ENCODE measurements at regions not wholly inside any gene's neighbourhood (a gene's known extent, or its start where the extent isn't known, plus 50 kb on each side); places are given as distances from the start of the nearest gene placed in this dataset.

DNA sequence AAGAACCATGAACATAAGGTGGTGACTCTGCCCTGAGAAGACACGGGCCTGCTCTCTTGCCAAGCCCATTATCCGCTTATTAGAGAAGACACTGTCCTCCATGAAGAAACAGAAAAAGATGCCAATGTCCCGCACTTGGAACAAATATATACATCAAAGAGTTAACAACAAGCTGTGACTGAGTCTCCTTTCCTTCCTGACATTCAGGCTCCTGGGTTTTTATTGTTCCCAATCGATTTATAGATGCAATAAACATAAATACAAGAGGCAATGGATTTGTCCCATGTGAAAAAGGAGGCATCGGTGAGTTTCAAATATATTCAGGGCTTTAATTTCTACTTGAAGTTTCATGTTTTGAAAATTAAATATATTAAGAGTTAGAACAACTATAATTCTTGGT, 169.2 kb upstream of the CPEB2 start:
- no peak for DNase-seq (ENCODE audit: extremely low spot score in 2 of 2)
- Histone ChIP-seq H3K27me3 (no peaks in the 10 kb centered on the region), H3K36me3 (no peaks in the 10 kb centered on the region), H3K9me3 (no peaks in the 10 kb centered on the region), H3K27ac (no peak overlapping the region), H3K4me3 (no peak overlapping the region), H3K4me1 (peaks cover 8% of the 10 kb centered on the region)
- TF ChIP-seq POLR2AphosphoS5 (IDR thresholded peaks at IDR 0.05; ENCODE audit: insufficient read depth in 1 of 2, low read depth in 1 of 2) (no peak), POLR2A (IDR thresholded peaks at IDR 0.05) (no peak)
- TF ChIP-seq, protein P1, sequence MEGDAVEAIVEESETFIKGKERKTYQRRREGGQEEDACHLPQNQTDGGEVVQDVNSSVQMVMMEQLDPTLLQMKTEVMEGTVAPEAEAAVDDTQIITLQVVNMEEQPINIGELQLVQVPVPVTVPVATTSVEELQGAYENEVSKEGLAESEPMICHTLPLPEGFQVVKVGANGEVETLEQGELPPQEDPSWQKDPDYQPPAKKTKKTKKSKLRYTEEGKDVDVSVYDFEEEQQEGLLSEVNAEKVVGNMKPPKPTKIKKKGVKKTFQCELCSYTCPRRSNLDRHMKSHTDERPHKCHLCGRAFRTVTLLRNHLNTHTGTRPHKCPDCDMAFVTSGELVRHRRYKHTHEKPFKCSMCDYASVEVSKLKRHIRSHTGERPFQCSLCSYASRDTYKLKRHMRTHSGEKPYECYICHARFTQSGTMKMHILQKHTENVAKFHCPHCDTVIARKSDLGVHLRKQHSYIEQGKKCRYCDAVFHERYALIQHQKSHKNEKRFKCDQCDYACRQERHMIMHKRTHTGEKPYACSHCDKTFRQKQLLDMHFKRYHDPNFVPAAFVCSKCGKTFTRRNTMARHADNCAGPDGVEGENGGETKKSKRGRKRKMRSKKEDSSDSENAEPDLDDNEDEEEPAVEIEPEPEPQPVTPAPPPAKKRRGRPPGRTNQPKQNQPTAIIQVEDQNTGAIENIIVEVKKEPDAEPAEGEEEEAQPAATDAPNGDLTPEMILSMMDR (IDR thresholded peaks at IDR 0.05): no peak
- intact Hi-C loops (cut with DNase I): loop anchor here (10.0 kb wide), 1 partner anchor 1802 kb away; no protein-coding TSS in a partner anchor

DNA sequence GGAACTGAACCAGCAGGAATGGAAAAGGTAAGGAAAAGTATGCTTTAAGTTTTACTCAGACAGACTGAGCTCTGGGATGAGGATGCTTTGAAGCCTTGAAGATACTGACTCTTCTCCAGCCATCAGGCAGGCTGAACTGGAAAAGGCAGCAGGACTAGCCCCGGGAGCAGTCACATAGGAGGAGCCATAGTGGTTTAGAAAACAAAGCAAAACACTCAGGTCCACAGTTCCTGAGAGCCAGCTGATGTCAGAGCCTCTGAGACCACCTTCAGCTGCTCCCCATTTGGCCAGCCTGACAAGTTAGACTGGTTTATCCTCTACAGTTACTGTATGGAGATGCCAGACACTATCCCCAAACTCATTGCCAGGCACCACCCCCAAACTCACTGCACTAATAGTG, 167.9 kb upstream of the CPEB2 start:
- Histone ChIP-seq H3K27me3 (no peaks in the 10 kb centered on the region), H3K36me3 (no peaks in the 10 kb centered on the region), H3K9me3 (no peaks in the 10 kb centered on the region), H3K27ac (no peak overlapping the region), H3K4me1 (peaks cover 8% of the 10 kb centered on the region), H3K4me3 (no peak overlapping the region)
- no peak for TF ChIP-seq POLR2A (IDR thresholded peaks at IDR 0.05)
- TF ChIP-seq POLR2AphosphoS5 (IDR thresholded peaks at IDR 0.05; ENCODE audit: insufficient read depth in 1 of 2, low read depth in 1 of 2): no peak
- TF ChIP-seq, protein P1 (IDR thresholded peaks at IDR 0.05): no peak
- DNase-seq (ENCODE audit: extremely low spot score in 2 of 2): no peak
- intact Hi-C loops (cut with DNase I): loop anchor here (10.0 kb wide), 1 partner anchor 1800 kb away; no protein-coding TSS in a partner anchor

DNA sequence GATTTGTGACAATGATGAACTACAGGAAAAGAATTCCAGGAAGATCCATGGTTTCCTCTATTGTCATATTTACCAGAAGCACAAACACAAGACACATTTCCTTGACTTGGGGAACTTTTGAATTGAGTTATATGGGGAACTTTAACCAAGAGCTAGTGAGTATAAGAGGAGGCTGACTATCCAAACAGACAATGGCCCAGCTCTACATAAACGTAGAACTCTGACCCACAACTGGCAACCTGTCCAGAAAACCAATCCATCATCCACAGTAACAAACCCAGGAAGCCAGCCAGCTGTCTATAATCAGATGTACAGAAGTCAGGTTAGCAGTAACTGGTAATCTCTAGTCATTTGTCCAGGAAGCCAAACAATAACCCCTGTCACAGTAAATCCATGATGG, 167.0 kb upstream of the CPEB2 start:
- TF ChIP-seq, protein P1 (IDR thresholded peaks at IDR 0.05): no peak
- TF ChIP-seq POLR2A (IDR thresholded peaks at IDR 0.05) (no peak), POLR2AphosphoS5 (IDR thresholded peaks at IDR 0.05; ENCODE audit: insufficient read depth in 1 of 2, low read depth in 1 of 2) (no peak)
- no peak overlapping the region for H3K27ac ChIP-seq

DNA sequence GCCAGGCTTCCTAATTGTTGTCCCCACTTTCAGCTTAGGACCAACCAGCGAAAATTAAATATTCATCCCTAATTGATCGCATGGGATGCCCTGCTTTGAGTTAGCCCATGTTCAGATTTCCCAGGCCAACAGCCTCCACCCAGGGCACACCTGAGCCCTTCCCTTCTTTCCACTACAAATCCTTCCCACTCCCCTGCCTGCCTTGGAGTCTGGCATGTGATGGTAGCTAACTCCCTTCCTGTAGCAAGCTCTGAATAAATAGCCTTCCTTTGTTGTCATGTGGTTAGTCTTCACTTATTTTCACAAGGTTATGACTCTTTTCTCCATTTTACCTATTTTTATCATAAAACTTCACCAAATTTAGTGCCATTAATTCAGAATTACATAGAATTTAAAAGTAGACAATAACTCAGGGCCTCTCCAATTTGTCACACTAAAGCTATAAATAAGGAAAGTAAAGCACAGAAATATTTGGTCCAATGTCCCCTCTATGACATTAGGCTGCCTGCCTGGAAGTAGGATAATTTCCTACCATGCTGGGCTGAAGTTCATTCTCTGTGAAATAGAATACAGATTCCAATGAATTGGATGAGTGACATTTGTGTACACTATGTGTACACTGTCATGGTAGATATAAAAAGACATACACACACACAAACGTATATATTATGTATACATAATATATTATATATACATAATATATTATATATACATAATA, 166.4 kb upstream of the CPEB2 start:
- intact Hi-C loops (cut with DNase I): loop anchor here (10.0 kb wide), 1 partner anchor 1799 kb away; no protein-coding TSS in a partner anchor

More for the DNA sequence above, 167.0 kb upstream of the CPEB2 start:
- no peak for DNase-seq (ENCODE audit: extremely low spot score in 2 of 2)
- Histone ChIP-seq H3K4me1 (peaks cover 8% of the 10 kb centered on the region), H3K36me3 (no peaks in the 10 kb centered on the region), H3K4me3 (no peak overlapping the region), H3K9me3 (no peaks in the 10 kb centered on the region), H3K27me3 (no peaks in the 10 kb centered on the region)
- intact Hi-C loops (cut with DNase I): loop anchor here (10.0 kb wide), 1 partner anchor 1800 kb away; no protein-coding TSS in a partner anchor

More for the DNA sequence above, 166.4 kb upstream of the CPEB2 start:
- peaks cover 8% of the 10 kb centered on the region for H3K4me1 ChIP-seq
- H3K9me3 ChIP-seq: no peaks in the 10 kb centered on the region
- H3K36me3 ChIP-seq: no peaks in the 10 kb centered on the region
- TF ChIP-seq POLR2A (IDR thresholded peaks at IDR 0.05): no peak
- no peak for TF ChIP-seq POLR2AphosphoS5 (IDR thresholded peaks at IDR 0.05; ENCODE audit: insufficient read depth in 1 of 2, low read depth in 1 of 2)
- TF ChIP-seq, protein P1 (IDR thresholded peaks at IDR 0.05): no peak
- no peak for DNase-seq (ENCODE audit: extremely low spot score in 2 of 2)
- no peak overlapping the region for H3K27ac ChIP-seq
- H3K4me3 ChIP-seq: no peak overlapping the region
- H3K27me3 ChIP-seq: no peaks in the 10 kb centered on the region

Measured in vagina (tissue), 2 donors.